ENCODE measurements at regions not wholly inside any gene's neighbourhood (a gene's known extent, or its start where the extent isn't known, plus 50 kb on each side); places are given as distances from the start of the nearest gene placed in this dataset.

GRCh38 chr9:101893661-101894646, 155.5 kb upstream of the GRIN3A start:
- Mint-ChIP-seq H3K4me3 (no peak overlapping the region), H3K27me3 (no peaks in the 10 kb centered on the region)
- no peak for TF ChIP-seq CTCF (IDR thresholded peaks at IDR 0.05)
- TF ChIP-seq EZH2 (IDR thresholded peaks at IDR 0.05; ENCODE audit: borderline replicate concordance, insufficient read depth, low read depth, low read length, poor library complexity, severe bottlenecking) = no peak

GRCh38 chr9:101881508-101881907, 143.1 kb upstream of the GRIN3A start:
- WGBS (ENCODE audit: insufficient coverage) = no CpG with 5 or more reads among the region's 2 CpGs
- Mint-ChIP-seq H3K9me3 (ENCODE audit: insufficient read depth) (no peaks in the 10 kb centered on the region), H3K27ac (no peak overlapping the region), H3K4me1 (no peaks in the 10 kb centered on the region), H3K27me3 (no peaks in the 10 kb centered on the region), H3K4me3 (no peak overlapping the region)
- Histone ChIP-seq H3K79me2 (ENCODE audit: control insufficient read depth, insufficient read depth, low read length) (no peaks in the 10 kb centered on the region), H3K36me3 (replicated peaks in 1 of 2; ENCODE audit: control extremely low read depth in 1 of 2, control insufficient read depth in 1 of 2, extremely low read depth in 1 of 2, insufficient read depth in 2 of 2, low read length in 1 of 2) (no peaks in the 10 kb centered on the region), H3K9me3 (ENCODE audit: control extremely low read depth in 1 of 3, control insufficient read depth in 2 of 3, insufficient read depth in 1 of 3, low read length in 2 of 3) (no peaks in the 10 kb centered on the region), H3K4me3 (ENCODE audit: control extremely low read depth in 1 of 5, extremely low read depth in 1 of 5, insufficient read depth in 1 of 5, low read depth in 2 of 5, low read length in 4 of 5) (no peak overlapping the region), H3K4me1 (ENCODE audit: control insufficient read depth in 2 of 2, insufficient read depth in 2 of 2, low read length in 2 of 2) (no peaks in the 10 kb centered on the region), H3K27ac (ENCODE audit: low read length in 2 of 2) (no peak overlapping the region), H3K27me3 (replicated peaks in 1 of 4; ENCODE audit: control extremely low read depth in 1 of 4, control insufficient read depth in 3 of 4, insufficient read depth in 4 of 4, low read length in 3 of 4) (peaks cover 0 to 2% (median 0%) of the 10 kb centered on the region in 4 experiments), H3K4me2 (replicated peaks; ENCODE audit: low read depth, low read length, poor library complexity, severe bottlenecking) (no peak overlapping the region), H2AFZ (ENCODE audit: insufficient read depth, low read depth, low read length, poor library complexity, severe bottlenecking) (no peak overlapping the region), H4K20me1 (ENCODE audit: control insufficient read depth, insufficient read depth, low read length, poor library complexity, severe bottlenecking) (no peaks in the 10 kb centered on the region), H3K9ac (ENCODE audit: low read length) (no peak overlapping the region)
- ATAC-seq (ENCODE audit: low read depth) (no peak), DNase-seq (no peak)
- POLR2A ChIA-PET = no interaction called here
- CTCF ChIA-PET = no interaction called here
- no peak for TF ChIP-seq EZH2 (IDR thresholded peaks at IDR 0.05; ENCODE audit: borderline replicate concordance, insufficient read depth, low read depth, low read length, poor library complexity, severe bottlenecking)
- TF ChIP-seq CTCF (IDR thresholded peaks at IDR 0.05) = no peak
- intact Hi-C loops (cut with micrococcal nuclease) = no loop called here

More at GRCh38 chr9:101893661-101894646, 155.5 kb upstream of the GRIN3A start:
- H3K4me1 ChIP-seq (ENCODE audit: control insufficient read depth in 2 of 2, insufficient read depth in 2 of 2, low read length in 2 of 2) = no peaks in the 10 kb centered on the region
- ATAC-seq (ENCODE audit: low read depth) (no peak), DNase-seq (no peak)
- H4K20me1 ChIP-seq (ENCODE audit: control insufficient read depth, insufficient read depth, low read length, poor library complexity, severe bottlenecking) = no peaks in the 10 kb centered on the region
- POLR2A ChIA-PET = no interaction called here
- WGBS (ENCODE audit: insufficient coverage) = 82% methylated on average over 3 of the region's 7 CpGs
- no peaks in the 10 kb centered on the region for H3K36me3 ChIP-seq (replicated peaks in 1 of 2; ENCODE audit: control extremely low read depth in 1 of 2, control insufficient read depth in 1 of 2, extremely low read depth in 1 of 2, insufficient read depth in 2 of 2, low read length in 1 of 2)
- H3K9ac ChIP-seq (ENCODE audit: low read length) = no peak overlapping the region
- H3K27ac ChIP-seq (ENCODE audit: low read length in 2 of 2) = no peak overlapping the region
- H3K4me2 ChIP-seq (replicated peaks; ENCODE audit: low read depth, low read length, poor library complexity, severe bottlenecking) = no peak overlapping the region
- no peak overlapping the region for H3K27ac Mint-ChIP-seq
- H3K9me3 ChIP-seq (ENCODE audit: control extremely low read depth in 1 of 3, control insufficient read depth in 2 of 3, insufficient read depth in 1 of 3, low read length in 2 of 3) = no peaks in the 10 kb centered on the region
- no peaks in the 10 kb centered on the region for H3K9me3 Mint-ChIP-seq (ENCODE audit: insufficient read depth)
- H3K4me3 ChIP-seq (ENCODE audit: control extremely low read depth in 1 of 5, extremely low read depth in 1 of 5, insufficient read depth in 1 of 5, low read depth in 2 of 5, low read length in 4 of 5) = no peak overlapping the region
- no peaks in the 10 kb centered on the region for H3K79me2 ChIP-seq (ENCODE audit: control insufficient read depth, insufficient read depth, low read length)
- H3K27me3 ChIP-seq (replicated peaks in 1 of 4; ENCODE audit: control extremely low read depth in 1 of 4, control insufficient read depth in 3 of 4, insufficient read depth in 4 of 4, low read length in 3 of 4) = no peaks in the 10 kb centered on the region
- H3K4me1 Mint-ChIP-seq = no peaks in the 10 kb centered on the region
- CTCF ChIA-PET = no interaction called here
- no peak overlapping the region for H2AFZ ChIP-seq (ENCODE audit: insufficient read depth, low read depth, low read length, poor library complexity, severe bottlenecking)
- intact Hi-C loops (cut with micrococcal nuclease) = no loop called here

Data from B cell (primary cell).